ENCODE measurements at regions not wholly inside any gene's neighbourhood (a gene's known extent, or its start where the extent isn't known, plus 50 kb on each side); places are given as distances from the start of the nearest gene placed in this dataset.

DNA sequence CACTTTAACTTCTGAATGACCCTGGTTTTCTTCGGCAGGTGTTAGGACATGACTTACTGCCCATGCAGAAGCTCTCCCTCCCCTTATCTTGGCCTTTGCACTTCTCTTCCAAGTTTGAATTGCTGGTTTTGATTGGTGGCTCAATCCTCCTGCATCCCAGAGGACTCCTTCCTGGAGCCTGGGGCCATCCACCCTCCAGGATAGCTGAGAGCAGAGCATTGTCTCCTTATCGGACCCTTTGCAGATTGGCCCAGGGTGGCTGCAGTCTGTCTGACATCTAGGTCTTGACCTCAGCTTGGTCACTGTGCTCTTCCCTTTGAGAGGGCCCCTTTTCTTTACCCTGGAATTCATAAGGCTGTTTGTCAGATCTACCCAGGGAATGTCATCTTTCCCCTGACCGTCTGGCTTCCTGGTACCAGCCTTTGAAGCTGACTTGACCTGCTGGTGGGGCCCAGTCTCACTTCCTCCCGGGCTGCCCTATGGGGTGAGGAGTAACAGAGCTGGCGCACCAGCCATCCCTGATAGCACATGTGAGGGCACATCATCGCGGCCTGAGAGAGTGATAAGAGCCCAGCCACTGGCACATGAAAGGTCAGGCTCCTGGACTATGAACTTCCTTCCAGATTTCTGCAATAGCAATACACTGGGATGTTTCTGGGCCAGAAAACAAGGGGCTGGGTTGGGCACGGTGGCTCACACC is 172.9 kb upstream of the UBL3 start:
- Histone ChIP-seq H3K4me1 (ENCODE audit: control insufficient read depth, extremely low read depth, insufficient read depth, low read length) (peaks cover 2% of the 10 kb centered on the region), H3K4me2 (ENCODE audit: insufficient read depth, low read length) (no peak overlapping the region), H3K36me3 (ENCODE audit: control insufficient read depth in 2 of 2, extremely low read depth in 1 of 2, insufficient read depth in 2 of 2, low read length in 2 of 2) (no peaks in the 10 kb centered on the region), H2AFZ (ENCODE audit: low read depth, low read length) (no peak overlapping the region), H3K9me1 (replicated peaks; ENCODE audit: control insufficient read depth, extremely low read depth, insufficient read depth, low read length) (no peaks in the 10 kb centered on the region), H3K9me3 (replicated peaks; ENCODE audit: control insufficient read depth, insufficient read depth, low read length) (no peaks in the 10 kb centered on the region), H4K20me1 (replicated peaks; ENCODE audit: control insufficient read depth, extremely low read depth, insufficient read depth, low read length) (no peaks in the 10 kb centered on the region), H3K27ac (ENCODE audit: insufficient read depth, low read depth, low read length) (no peak overlapping the region), H3K79me2 (ENCODE audit: control insufficient read depth, insufficient read depth, low read length) (no peaks in the 10 kb centered on the region), H3K27me3 (ENCODE audit: control insufficient read depth in 2 of 2, insufficient read depth in 2 of 2, low read length in 2 of 2) (peaks cover 0 to 1% of the 10 kb centered on the region in 2 experiments), H3K4me3 (replicated peaks in 1 of 3; ENCODE audit: insufficient read depth in 1 of 3, low read depth in 1 of 3, low read length in 3 of 3) (no peak overlapping the region), H3K9ac (replicated peaks; ENCODE audit: extremely low read depth, insufficient read depth, low read length) (no peak overlapping the region)
- no peak for DNase-seq (ENCODE audit: low read depth, low spot score)
- TF ChIP-seq GATA2 (IDR thresholded peaks at IDR 0.05; ENCODE audit: insufficient read depth, insufficient read length, low read depth, low read length), result no peak
- no peak for TF ChIP-seq JUN (IDR thresholded peaks at IDR 0.05; ENCODE audit: borderline replicate concordance, insufficient read depth, insufficient read length, low read depth)
- no peak for TF ChIP-seq POLR2AphosphoS5 (IDR thresholded peaks at IDR 0.05; ENCODE audit: insufficient read depth, low read depth, low read length)
- no peak for TF ChIP-seq EZH2 (IDR thresholded peaks at IDR 0.05; ENCODE audit: borderline replicate concordance, low read depth, low read length, severe bottlenecking)
- no peak for TF ChIP-seq FOS (IDR thresholded peaks at IDR 0.05; ENCODE audit: borderline replicate concordance, insufficient read depth, low read length)
- TF ChIP-seq, protein P1, sequence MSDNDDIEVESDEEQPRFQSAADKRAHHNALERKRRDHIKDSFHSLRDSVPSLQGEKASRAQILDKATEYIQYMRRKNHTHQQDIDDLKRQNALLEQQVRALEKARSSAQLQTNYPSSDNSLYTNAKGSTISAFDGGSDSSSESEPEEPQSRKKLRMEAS (IDR thresholded peaks at IDR 0.05; ENCODE audit: insufficient read depth, insufficient read length), result no peak
- TF ChIP-seq, protein P2, sequence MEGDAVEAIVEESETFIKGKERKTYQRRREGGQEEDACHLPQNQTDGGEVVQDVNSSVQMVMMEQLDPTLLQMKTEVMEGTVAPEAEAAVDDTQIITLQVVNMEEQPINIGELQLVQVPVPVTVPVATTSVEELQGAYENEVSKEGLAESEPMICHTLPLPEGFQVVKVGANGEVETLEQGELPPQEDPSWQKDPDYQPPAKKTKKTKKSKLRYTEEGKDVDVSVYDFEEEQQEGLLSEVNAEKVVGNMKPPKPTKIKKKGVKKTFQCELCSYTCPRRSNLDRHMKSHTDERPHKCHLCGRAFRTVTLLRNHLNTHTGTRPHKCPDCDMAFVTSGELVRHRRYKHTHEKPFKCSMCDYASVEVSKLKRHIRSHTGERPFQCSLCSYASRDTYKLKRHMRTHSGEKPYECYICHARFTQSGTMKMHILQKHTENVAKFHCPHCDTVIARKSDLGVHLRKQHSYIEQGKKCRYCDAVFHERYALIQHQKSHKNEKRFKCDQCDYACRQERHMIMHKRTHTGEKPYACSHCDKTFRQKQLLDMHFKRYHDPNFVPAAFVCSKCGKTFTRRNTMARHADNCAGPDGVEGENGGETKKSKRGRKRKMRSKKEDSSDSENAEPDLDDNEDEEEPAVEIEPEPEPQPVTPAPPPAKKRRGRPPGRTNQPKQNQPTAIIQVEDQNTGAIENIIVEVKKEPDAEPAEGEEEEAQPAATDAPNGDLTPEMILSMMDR (IDR thresholded peaks at IDR 0.05; ENCODE audit: extremely low read depth in 1 of 2, insufficient read depth in 1 of 2, low read depth in 1 of 2, low read length in 2 of 2), result no peak
- no peak for TF ChIP-seq POLR2A (IDR thresholded peaks at IDR 0.05; ENCODE audit: low read depth, low read length)
- no peak for TF ChIP-seq MYC (IDR thresholded peaks at IDR 0.05; ENCODE audit: low read depth, low read length)
- FAIRE-seq, result no peak
- dilution Hi-C loops (cut with MboI; ENCODE audit: extremely low pct_ligation_motif_present, low sequenced_read_pairs), result no loop called here
- CTCF ChIA-PET, result no interaction called here
- POLR2A ChIA-PET, result no interaction called here
- no TSS peak for BruUV-seq (replicated peaks)
- intact Hi-C loops (cut with micrococcal nuclease), result no loop called here
